ENCODE measurements at regions not wholly inside any gene's neighbourhood (a gene's known extent, or its start where the extent isn't known, plus 50 kb on each side); places are given as distances from the start of the nearest gene placed in this dataset.
"Not testable (repeated sequence)": the region's sequence is repeated elsewhere in the genome, so short reads cannot be mapped to it uniquely, and the experiment has no call there.

GRCh38 chr14:105734241-105734640, 207.9 kb downstream of the TMEM121 start:
- not testable (repeated sequence) for DNase-seq (ENCODE audit: low read depth in 2 of 2)

- not testable (repeated sequence) for DNase-seq (ENCODE audit: low read depth in 2 of 2)
Observed at GRCh38 chr14:105736331-105736730, 209.9 kb downstream of the TMEM121 start.

- no peak for DNase-seq (ENCODE audit: low read depth in 2 of 2)
Observed at GRCh38 chr14:105737504-105738246, 211.3 kb downstream of the TMEM121 start.

- DNase-seq (ENCODE audit: low read depth in 2 of 2): no peak
Observed at GRCh38 chr14:105738638-105739037, 212.3 kb downstream of the TMEM121 start.

- DNase-seq (ENCODE audit: low read depth in 2 of 2): no peak
Observed at GRCh38 chr14:105739331-105740102, 213.1 kb downstream of the TMEM121 start.

- DNase-seq (ENCODE audit: low read depth in 2 of 2): not testable (repeated sequence)
Observed at GRCh38 chr14:105740272-105740671, 213.9 kb downstream of the TMEM121 start.

GRCh38 chr14:105740961-105741360, 214.6 kb downstream of the TMEM121 start:
- not testable (repeated sequence) for DNase-seq (ENCODE audit: low read depth in 2 of 2)

GRCh38 chr14:105741707-105742530, 215.5 kb downstream of the TMEM121 start:
- not testable (repeated sequence) for DNase-seq (ENCODE audit: low read depth in 2 of 2)

- no peak for DNase-seq (ENCODE audit: low read depth in 2 of 2)
Observed at GRCh38 chr14:105742531-105742848, 216.1 kb downstream of the TMEM121 start.

GRCh38 chr14:105742904-105743701, 216.7 kb downstream of the TMEM121 start:
- DNase-seq (ENCODE audit: low read depth in 2 of 2): not testable (repeated sequence)

- DNase-seq (ENCODE audit: low read depth in 2 of 2): not testable (repeated sequence)
Observed at GRCh38 chr14:105744213-105744787, 217.9 kb downstream of the TMEM121 start.

GRCh38 chr14:105745433-105746123, 219.2 kb downstream of the TMEM121 start:
- no peak for DNase-seq (ENCODE audit: low read depth in 2 of 2)

- DNase-seq (ENCODE audit: low read depth in 2 of 2): no peak
Observed at GRCh38 chr14:105746124-105746514, 219.7 kb downstream of the TMEM121 start.

GRCh38 chr14:105746800-105747502, 220.6 kb downstream of the TMEM121 start:
- DNase-seq (ENCODE audit: low read depth in 2 of 2): not testable (repeated sequence)

- not testable (repeated sequence) for DNase-seq (ENCODE audit: low read depth in 2 of 2)
Observed at GRCh38 chr14:105747503-105748203, 221.3 kb downstream of the TMEM121 start.

- DNase-seq (ENCODE audit: low read depth in 2 of 2): no peak
Observed at GRCh38 chr14:105748204-105748578, 221.8 kb downstream of the TMEM121 start.

GRCh38 chr14:105748710-105749109, 222.3 kb downstream of the TMEM121 start:
- DNase-seq (ENCODE audit: low read depth in 2 of 2): not testable (repeated sequence)

- DNase-seq (ENCODE audit: low read depth in 2 of 2): not testable (repeated sequence)
Observed at GRCh38 chr14:105749870-105750541, 223.6 kb downstream of the TMEM121 start.
